GM23338 (cell line): ENCODE measurements at regions not wholly inside any gene's neighbourhood (a gene's known extent, or its start where the extent isn't known, plus 50 kb on each side); places are given as distances from the start of the nearest gene placed in this dataset.

Source experiments
- ATAC-seq: fragments of 200-7000 bp; cut with Tn5 transposase; 3 replicates; pipeline ENCODE4 v1.9.1; 2020
- DNase-seq: peaks from one replicate; pipeline ENCODE4 v3.0.0-alpha.2; 2015; ENCODE audit warnings: low spot score
- H2AFZ ChIP-seq: fragments of 200-600 bp; sonication (generic); 2 replicates; pipeline ENCODE4 v1.8.0; 2016; ENCODE audit warnings: antibody characterized with exemption, mild to moderate bottlenecking, moderate library complexity
- H3F3A ChIP-seq: fragments of 200-600 bp; sonication (generic); replicated peaks from 2 replicates; pipeline ENCODE4 v1.8.0; 2017; ENCODE audit warnings: antibody characterized with exemption, mixed run types, low read depth
- H3K27ac ChIP-seq: fragments of 200-600 bp; sonication (generic); 2 replicates; pipeline ENCODE4 v1.6.1; 2016; ENCODE audit warnings: low read depth
- H3K27me3 ChIP-seq: fragments of 200-600 bp; sonication (generic); 2 replicates; pipeline ENCODE4 v1.8.0; 2016; ENCODE audit warnings: mild to moderate bottlenecking, mixed run types, moderate library complexity; ENCODE audit not compliant: insufficient read depth
- H3K36me3 ChIP-seq: fragments of 200-600 bp; sonication (generic); 2 replicates; pipeline ENCODE4 v1.8.0; 2016; ENCODE audit warnings: mild to moderate bottlenecking; ENCODE audit not compliant: insufficient read depth
- H3K4me1 ChIP-seq: fragments of 200-600 bp; sonication (generic); 2 replicates; pipeline ENCODE4 v1.8.0; 2016; ENCODE audit warnings: mild to moderate bottlenecking, moderate library complexity; ENCODE audit not compliant: insufficient read depth
- H3K4me2 ChIP-seq: fragments of 200-600 bp; sonication (generic); 2 replicates; pipeline ENCODE4 v1.7.1; 2017; ENCODE audit warnings: mixed run types
- H3K4me3 ChIP-seq: fragments of 200-600 bp; sonication (generic); 2 replicates; pipeline ENCODE4 v1.6.1; 2016; ENCODE audit warnings: mixed run types
- H3K79me2 ChIP-seq: fragments of 200-600 bp; sonication (generic); replicated peaks from 2 replicates; pipeline ENCODE4 v1.8.0; 2017; ENCODE audit warnings: mild to moderate bottlenecking; ENCODE audit not compliant: insufficient read depth
- H3K9me2 ChIP-seq: fragments of 200-600 bp; sonication (generic); 2 replicates; pipeline ENCODE4 v1.8.0; 2017; ENCODE audit not compliant: insufficient read depth
- H4K20me1 ChIP-seq: fragments of 200-600 bp; sonication (generic); replicated peaks from 2 replicates; pipeline ENCODE4 v1.8.0; 2017; ENCODE audit warnings: mild to moderate bottlenecking; ENCODE audit not compliant: insufficient read depth
- H3K27ac Mint-ChIP-seq: 2 replicates; pipeline ENCODE4 v1.8.0; 2020; ENCODE audit warnings: inconsistent platforms, mild to moderate bottlenecking, moderate library complexity, mixed read lengths
- H3K27me3 Mint-ChIP-seq: 3 replicates; pipeline ENCODE4 v1.8.0; 2022; ENCODE audit warnings: low read depth, mild to moderate bottlenecking, moderate library complexity, mixed read lengths, inconsistent platforms; ENCODE audit not compliant: insufficient read depth, poor library complexity
- H3K36me3 Mint-ChIP-seq: 3 replicates; pipeline ENCODE4 v1.8.0; 2021; ENCODE audit warnings: low read depth, mild to moderate bottlenecking, inconsistent platforms, moderate library complexity, mixed read lengths
- H3K4me1 Mint-ChIP-seq: 3 replicates; pipeline ENCODE4 v1.8.0; 2020; ENCODE audit warnings: mild to moderate bottlenecking, inconsistent platforms, mixed read lengths
- H3K4me3 Mint-ChIP-seq: 3 replicates; pipeline ENCODE4 v1.8.0; 2021; ENCODE audit warnings: moderate library complexity, mild to moderate bottlenecking, inconsistent platforms, mixed read lengths
- H3K9me3 Mint-ChIP-seq: 3 replicates; pipeline ENCODE4 v1.8.0; 2020; ENCODE audit warnings: moderate library complexity, mild to moderate bottlenecking, inconsistent platforms, mixed read lengths
- CREB1 ChIP-seq: fragments of 250-450 bp; sonication (Bioruptor Pico); IDR thresholded peaks from 2 replicates; pipeline ENCODE4 v1.5.0; 2020; ENCODE audit warnings: low read depth, mild to moderate bottlenecking, moderate library complexity
- CTCF ChIP-seq, 2 experiments: fragments of 200-600 bp in 1 of 2; sonication (generic) in 1 of 2; conservative IDR thresholded peaks; 2 replicates each; pipeline versions ENCODE4 v1.5.1 to v1.6.1; 2016 to 2017; ENCODE audit warnings: antibody characterized with exemption in 2 of 2, low read depth in 2 of 2, mild to moderate bottlenecking in 2 of 2, moderate library complexity in 1 of 2
- ETS1 ChIP-seq: IDR thresholded peaks from 2 replicates; pipeline ENCODE4 v1.6.1; 2016; ENCODE audit warnings: antibody characterized with exemption
- EZH2 ChIP-seq: fragments of 200-600 bp; sonication (generic); IDR thresholded peaks from one replicate; pipeline ENCODE4 v1.8.0; 2017; ENCODE audit warnings: antibody characterized with exemption, mild to moderate bottlenecking, low read depth; ENCODE audit not compliant: unreplicated experiment
- EZH2phosphoT487 ChIP-seq: fragments of 200-600 bp; sonication (generic); IDR thresholded peaks from one replicate; pipeline ENCODE4 v1.8.1; 2018; ENCODE audit warnings: antibody characterized with exemption; ENCODE audit not compliant: unreplicated experiment
- JUNB ChIP-seq: IDR thresholded peaks from one replicate; pipeline ENCODE4 v1.6.1; 2016; ENCODE audit warnings: antibody characterized with exemption; ENCODE audit not compliant: unreplicated experiment
- NANOG ChIP-seq: IDR thresholded peaks from 2 replicates; pipeline ENCODE4 v1.6.1; 2016; ENCODE audit warnings: antibody characterized with exemption, borderline replicate concordance
- POLR2AphosphoS5 ChIP-seq: IDR thresholded peaks from 2 replicates; pipeline ENCODE4 v1.6.1; 2016; ENCODE audit warnings: antibody characterized with exemption, low read depth
- STAT1 ChIP-seq: IDR thresholded peaks from one replicate; pipeline ENCODE4 v1.6.1; 2016; ENCODE audit warnings: antibody characterized with exemption; ENCODE audit not compliant: unreplicated experiment
- ZNF114 ChIP-seq: fragments of 250-450 bp; sonication (Bioruptor Pico); IDR thresholded peaks from 2 replicates; pipeline ENCODE4 v1.5.0; 2020; ENCODE audit warnings: mild to moderate bottlenecking, moderate library complexity
- ZNF331 ChIP-seq: fragments of 250-450 bp; sonication (Bioruptor Pico); IDR thresholded peaks from 2 replicates; pipeline ENCODE4 v1.5.0; 2020; ENCODE audit warnings: low read depth, mild to moderate bottlenecking, moderate library complexity
- ZNF462 ChIP-seq: fragments of 250-450 bp; sonication (Bioruptor Pico); IDR thresholded peaks from 2 replicates; pipeline ENCODE4 v1.5.0; 2020; ENCODE audit warnings: mild to moderate bottlenecking, moderate library complexity
- TF ChIP-seq, protein P1 (sequence below): IDR thresholded peaks from one replicate; pipeline ENCODE4 v1.6.1; 2018; ENCODE audit warnings: antibody characterized with exemption; ENCODE audit not compliant: unreplicated experiment

DNA sequence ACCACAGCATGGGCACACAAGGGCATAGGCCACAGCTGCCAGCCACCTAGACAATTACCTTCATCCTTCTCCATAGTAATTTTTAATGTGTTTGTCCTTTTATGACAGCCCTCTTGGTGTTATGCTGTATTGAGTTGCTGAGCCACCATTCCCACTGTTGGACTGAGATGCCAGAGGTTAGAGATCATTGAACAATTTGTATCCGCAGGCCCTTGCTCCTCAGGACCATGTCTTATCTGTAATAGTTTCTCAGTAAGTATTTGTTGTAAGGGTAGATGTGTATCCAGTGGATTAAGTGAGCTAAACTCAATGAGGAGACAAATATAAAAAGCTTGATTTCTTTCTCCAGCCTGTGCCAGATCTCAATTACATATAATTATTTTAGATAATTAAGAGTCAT is 832.8 kb upstream of the ID2 start:
- Histone ChIP-seq H3K27me3 (no peaks in the 10 kb centered on the region), H4K20me1 (no peaks in the 10 kb centered on the region), H3K4me2 (no peak overlapping the region), H2AFZ (no peak overlapping the region), H3K9me2 (0 out of 2 replicates have a peak, but pooled peaks cover 9% of the 10 kb centered on the region), H3K36me3 (no peaks in the 10 kb centered on the region), H3F3A (no peaks in the 10 kb centered on the region), H3K79me2 (no peaks in the 10 kb centered on the region), H3K4me1 (no peaks in the 10 kb centered on the region), H3K27ac (no peak overlapping the region), H3K4me3 (no peak overlapping the region)
- no peak for TF ChIP-seq ZNF462 (CRISPR knock-in tag)
- TF ChIP-seq CTCF (conservative IDR thresholded peaks at IDR 0.05; ENCODE audit: low read depth in 2 of 2): no peak
- no peak for TF ChIP-seq ETS1
- no peak for TF ChIP-seq POLR2AphosphoS5
- TF ChIP-seq, protein P1, sequence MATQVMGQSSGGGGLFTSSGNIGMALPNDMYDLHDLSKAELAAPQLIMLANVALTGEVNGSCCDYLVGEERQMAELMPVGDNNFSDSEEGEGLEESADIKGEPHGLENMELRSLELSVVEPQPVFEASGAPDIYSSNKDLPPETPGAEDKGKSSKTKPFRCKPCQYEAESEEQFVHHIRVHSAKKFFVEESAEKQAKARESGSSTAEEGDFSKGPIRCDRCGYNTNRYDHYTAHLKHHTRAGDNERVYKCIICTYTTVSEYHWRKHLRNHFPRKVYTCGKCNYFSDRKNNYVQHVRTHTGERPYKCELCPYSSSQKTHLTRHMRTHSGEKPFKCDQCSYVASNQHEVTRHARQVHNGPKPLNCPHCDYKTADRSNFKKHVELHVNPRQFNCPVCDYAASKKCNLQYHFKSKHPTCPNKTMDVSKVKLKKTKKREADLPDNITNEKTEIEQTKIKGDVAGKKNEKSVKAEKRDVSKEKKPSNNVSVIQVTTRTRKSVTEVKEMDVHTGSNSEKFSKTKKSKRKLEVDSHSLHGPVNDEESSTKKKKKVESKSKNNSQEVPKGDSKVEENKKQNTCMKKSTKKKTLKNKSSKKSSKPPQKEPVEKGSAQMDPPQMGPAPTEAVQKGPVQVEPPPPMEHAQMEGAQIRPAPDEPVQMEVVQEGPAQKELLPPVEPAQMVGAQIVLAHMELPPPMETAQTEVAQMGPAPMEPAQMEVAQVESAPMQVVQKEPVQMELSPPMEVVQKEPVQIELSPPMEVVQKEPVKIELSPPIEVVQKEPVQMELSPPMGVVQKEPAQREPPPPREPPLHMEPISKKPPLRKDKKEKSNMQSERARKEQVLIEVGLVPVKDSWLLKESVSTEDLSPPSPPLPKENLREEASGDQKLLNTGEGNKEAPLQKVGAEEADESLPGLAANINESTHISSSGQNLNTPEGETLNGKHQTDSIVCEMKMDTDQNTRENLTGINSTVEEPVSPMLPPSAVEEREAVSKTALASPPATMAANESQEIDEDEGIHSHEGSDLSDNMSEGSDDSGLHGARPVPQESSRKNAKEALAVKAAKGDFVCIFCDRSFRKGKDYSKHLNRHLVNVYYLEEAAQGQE: no peak
- no peak for TF ChIP-seq STAT1
- TF ChIP-seq CREB1 (CRISPR knock-in tag): no peak
- no peak for TF ChIP-seq EZH2phosphoT487
- TF ChIP-seq ZNF331 (CRISPR knock-in tag): no peak
- TF ChIP-seq JUNB: no peak
- no peak for TF ChIP-seq ZNF114 (CRISPR knock-in tag)
- TF ChIP-seq NANOG: no peak
- TF ChIP-seq EZH2: no peak
- H3K36me3 Mint-ChIP-seq: no peaks in the 10 kb centered on the region; the same call in 2 of the 3 replicates
- H3K27me3 Mint-ChIP-seq: peaks cover 1% of the 10 kb centered on the region
- no peak overlapping the region for H3K4me3 Mint-ChIP-seq
- ATAC-seq: no peak
- no peak overlapping the region for H3K27ac Mint-ChIP-seq
- no peaks in the 10 kb centered on the region for H3K9me3 Mint-ChIP-seq
- no peaks in the 10 kb centered on the region for H3K4me1 Mint-ChIP-seq
- DNase-seq: no peak
